Vagina (tissue), 2 donors: ENCODE measurements at regions not wholly inside any gene's neighbourhood (a gene's known extent, or its start where the extent isn't known, plus 50 kb on each side); places are given as distances from the start of the nearest gene placed in this dataset.
"Not testable (repeated sequence)": the region's sequence is repeated elsewhere in the genome, so short reads cannot be mapped to it uniquely, and the experiment has no call there.

ENCODE experiments used
- DNase-seq, 2 donors: peaks; one replicate each; pipeline ENCODE4 v3.0.0-alpha.2; 2017; ENCODE audit errors: extremely low spot score in 2 of 2
- H3K27ac ChIP-seq: fragments of 200-600 bp; sonication (generic); one replicate; pipeline ENCODE4 v1.5.1; 2019
- H3K27me3 ChIP-seq: fragments of 200-600 bp; sonication (generic); one replicate; pipeline ENCODE4 v1.5.1; 2019
- H3K36me3 ChIP-seq, 2 donors: fragments of 200-600 bp; sonication (generic); one replicate each; pipeline ENCODE4 v1.5.1; 2017 to 2019
- H3K4me1 ChIP-seq: fragments of 200-600 bp; sonication (generic); one replicate; pipeline ENCODE4 v1.5.1; 2019
- H3K4me3 ChIP-seq, 2 donors: fragments of 200-600 bp; sonication (generic); 1 replicate in 1 of 2; 2 replicates in 1 of 2; pipeline ENCODE4 v1.5.1; 2016 to 2019
- H3K9me3 ChIP-seq: fragments of 200-600 bp; sonication (generic); one replicate; pipeline ENCODE4 v1.5.1; 2019
- CTCF ChIP-seq, 3 experiments: fragments of 450-650 bp in 2 of 3; fragments of 200-600 bp in 1 of 3; sonication (generic) in 1 of 3; IDR thresholded peaks; one replicate each; pipeline ENCODE4 v1.5.1; 2017 to 2019; ENCODE audit warnings: antibody characterized with exemption in 3 of 3, mild to moderate bottlenecking in 2 of 3, moderate library complexity in 2 of 3
- POLR2A ChIP-seq, 2 donors: fragments of 450-650 bp; IDR thresholded peaks; one replicate each; pipeline ENCODE4 v1.6.1; 2017; ENCODE audit warnings: antibody characterized with exemption in 2 of 2, mild to moderate bottlenecking in 2 of 2, moderate library complexity in 2 of 2
- POLR2AphosphoS5 ChIP-seq, 2 donors: sonication (generic); formaldehyde crosslinking; IDR thresholded peaks; one replicate each; pipeline ENCODE4 v1.9.0; 2017; ENCODE audit warnings: antibody characterized with exemption in 2 of 2, mild to moderate bottlenecking in 2 of 2, low read depth in 1 of 2; ENCODE audit not compliant: insufficient read depth in 1 of 2
- intact Hi-C: fragments of 100-400 bp; cut with DNase I; formaldehyde crosslinking; loops from one replicate; pipeline ENCODE4 v1.15.1; 2023

- H3K4me1 ChIP-seq, H3K36me3 ChIP-seq, H3K4me3 ChIP-seq, H3K9me3 ChIP-seq, H3K27me3 ChIP-seq, intact Hi-C loops, H3K27ac ChIP-seq, DNase-seq: not testable (repeated sequence)
Measured at GRCh38 chr17:20873173-20873572, 169.6 kb downstream of the USP22 start.

GRCh38 chr17:20873688-20874328 is 169.0 kb downstream of the USP22 start:
- H3K27ac ChIP-seq, H3K4me3 ChIP-seq, H3K4me1 ChIP-seq, H3K27me3 ChIP-seq, DNase-seq, H3K36me3 ChIP-seq, H3K9me3 ChIP-seq, intact Hi-C loops: not testable (repeated sequence)

GRCh38 chr17:20877384-20877783 is 165.4 kb downstream of the USP22 start:
- H3K36me3 ChIP-seq, H3K4me1 ChIP-seq, H3K4me3 ChIP-seq, H3K27me3 ChIP-seq, DNase-seq, intact Hi-C loops, H3K27ac ChIP-seq, H3K9me3 ChIP-seq: not testable (repeated sequence)

- DNase-seq = no peak
- no peaks in the 10 kb centered on the region for H3K4me1 ChIP-seq
- no peaks in the 10 kb centered on the region for H3K9me3 ChIP-seq
- intact Hi-C loops = no loop called here
- H3K27ac ChIP-seq = no peak overlapping the region
- no peaks in the 10 kb centered on the region for H3K27me3 ChIP-seq
- TF ChIP-seq POLR2A (IDR thresholded peaks at IDR 0.05) (no peak), CTCF (IDR thresholded peaks at IDR 0.05) (no peak), POLR2AphosphoS5 (IDR thresholded peaks at IDR 0.05; ENCODE audit: insufficient read depth in 1 of 2, low read depth in 1 of 2) (no peak)
- no peaks in the 10 kb centered on the region for H3K36me3 ChIP-seq
- no peak overlapping the region for H3K4me3 ChIP-seq
Measured at GRCh38 chr17:20890338-20890737, 152.5 kb downstream of the USP22 start.

GRCh38 chr17:20895426-20895825 is 147.4 kb downstream of the USP22 start:
- intact Hi-C loops, H3K27me3 ChIP-seq, H3K27ac ChIP-seq, H3K4me1 ChIP-seq, DNase-seq, H3K36me3 ChIP-seq, H3K9me3 ChIP-seq, H3K4me3 ChIP-seq: not testable (repeated sequence)

- no peaks in the 10 kb centered on the region for H3K4me1 ChIP-seq
- no peaks in the 10 kb centered on the region for H3K27me3 ChIP-seq
- intact Hi-C loops = no loop called here
- no peak for DNase-seq
- H3K4me3 ChIP-seq = no peak overlapping the region
- no peaks in the 10 kb centered on the region for H3K36me3 ChIP-seq
- no peaks in the 10 kb centered on the region for H3K9me3 ChIP-seq
- H3K27ac ChIP-seq = no peak overlapping the region
- TF ChIP-seq CTCF (IDR thresholded peaks at IDR 0.05) (no peak), POLR2AphosphoS5 (IDR thresholded peaks at IDR 0.05; ENCODE audit: insufficient read depth in 1 of 2, low read depth in 1 of 2) (no peak), POLR2A (IDR thresholded peaks at IDR 0.05) (no peak)
Measured at GRCh38 chr17:20896153-20896649, 146.6 kb downstream of the USP22 start.

GRCh38 chr17:20898726-20899125 is 144.1 kb downstream of the USP22 start:
- H3K4me1 ChIP-seq, H3K9me3 ChIP-seq, intact Hi-C loops, DNase-seq, H3K27ac ChIP-seq, H3K27me3 ChIP-seq, H3K4me3 ChIP-seq, H3K36me3 ChIP-seq: not testable (repeated sequence)

- intact Hi-C loops = loop anchor here (10.0 kb wide), 1 partner anchor 92 kb away; no protein-coding TSS in a partner anchor
- H3K27ac ChIP-seq, H3K36me3 ChIP-seq, H3K27me3 ChIP-seq, DNase-seq, H3K4me1 ChIP-seq, H3K4me3 ChIP-seq, H3K9me3 ChIP-seq: not testable (repeated sequence)
Measured at GRCh38 chr17:20902496-20902895, 140.3 kb downstream of the USP22 start.

- H3K27me3 ChIP-seq, H3K4me3 ChIP-seq: not testable (repeated sequence)
- intact Hi-C loops = loop anchor here (10.0 kb wide), 1 partner anchor 91 kb away; no protein-coding TSS in a partner anchor
Measured at GRCh38 chr17:20903549-20903948, 139.3 kb downstream of the USP22 start.

More at GRCh38 chr17:20903549-20903948, 139.3 kb downstream of the USP22 start:
- not testable (repeated sequence) for H3K4me1 ChIP-seq, H3K36me3 ChIP-seq, H3K27ac ChIP-seq, H3K9me3 ChIP-seq, DNase-seq
